OCI-LY3 (cell line): ENCODE measurements at regions not wholly inside any gene's neighbourhood (a gene's known extent, or its start where the extent isn't known, plus 50 kb on each side); places are given as distances from the start of the nearest gene placed in this dataset.

ENCODE experiments used
- CTCF ChIP-seq: fragments of 200-600, 300-600 bp; sonication (generic); IDR thresholded peaks from 2 replicates; pipeline ENCODE4 v1.5.1; 2014; ENCODE audit warnings: antibody characterized with exemption, low read length, low read depth
- EZH2phosphoT487 ChIP-seq: fragments of 200-600 bp; shearing (Covaris generic); IDR thresholded peaks from 2 replicates; pipeline ENCODE4 v1.6.1; 2018; ENCODE audit warnings: antibody characterized with exemption, mixed run types, low read depth

GRCh38 chr13:25032160-25032559, 63.8 kb upstream of the PABPC3 start:
- TF ChIP-seq CTCF, result no peak
- no peak for TF ChIP-seq EZH2phosphoT487
